CD4-positive, alpha-beta T cell treated with Interleukin-6 for 4 hours (primary cell): ENCODE measurements at regions not wholly inside any gene's neighbourhood (a gene's known extent, or its start where the extent isn't known, plus 50 kb on each side); places are given as distances from the start of the nearest gene placed in this dataset.
"Not testable (repeated sequence)": the region's sequence is repeated elsewhere in the genome, so short reads cannot be mapped to it uniquely, and the experiment has no call there.

Source experiments
- DNase-seq: peaks from one replicate; pipeline ENCODE4 v3.0.0-alpha.2; 2020; ENCODE audit warnings: mixed read lengths

DNA sequence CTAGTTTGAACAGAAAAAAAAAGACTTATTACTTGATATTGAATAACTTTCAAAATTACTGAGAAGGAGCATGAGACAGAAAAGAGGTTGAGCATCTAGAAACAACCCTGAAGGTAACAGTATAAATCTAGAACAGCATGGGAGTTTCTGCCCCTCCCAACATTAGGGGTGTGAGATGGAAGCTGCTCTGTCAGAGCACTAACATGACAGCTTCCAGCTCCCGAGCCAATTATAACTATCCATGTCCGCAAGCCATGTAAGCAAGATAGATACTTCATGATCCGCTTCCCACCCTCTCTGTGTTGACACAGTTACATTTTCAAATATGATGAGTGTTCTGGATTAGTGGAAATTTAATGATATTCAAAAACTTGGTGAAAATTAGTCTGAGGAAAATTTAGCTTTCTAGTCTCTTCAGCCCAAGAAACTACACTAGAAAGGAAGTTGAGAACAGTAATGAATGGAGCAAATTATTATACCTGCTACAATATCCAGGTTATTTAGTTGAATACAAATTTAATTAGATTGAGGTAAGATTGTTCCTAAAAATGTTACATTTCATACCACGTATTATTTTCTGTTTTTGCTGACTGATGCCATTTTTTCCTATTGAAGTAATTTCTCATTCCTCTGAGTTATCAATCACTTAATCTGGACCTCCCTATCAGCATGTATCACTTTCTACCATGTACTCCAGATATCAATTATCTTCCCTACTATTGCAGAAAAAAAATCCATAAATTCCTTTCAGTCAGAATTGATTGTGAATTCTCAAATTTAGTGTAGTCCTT lies 129.3 kb upstream of the SLIT2 start:
- DNase-seq: no peak

DNA sequence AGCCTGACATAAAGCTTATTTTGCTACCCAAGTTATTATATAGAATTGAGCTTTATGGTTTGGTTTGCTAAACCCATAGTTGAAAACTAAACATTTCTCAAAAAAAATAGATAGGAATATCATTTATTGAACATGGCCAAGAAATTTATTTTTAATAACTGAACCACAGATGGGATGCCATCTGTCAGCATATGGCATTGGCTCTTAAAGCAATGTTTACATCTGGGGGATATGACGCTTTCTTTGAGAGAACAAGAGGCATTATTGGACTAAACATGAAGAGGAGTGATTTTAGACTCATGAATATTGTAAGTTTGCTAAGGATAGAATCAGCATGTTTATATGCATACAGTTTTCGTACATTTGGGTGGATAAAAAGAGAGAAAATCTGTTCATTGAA lies 132.6 kb upstream of the SLIT2 start:
- no peak for DNase-seq

DNA sequence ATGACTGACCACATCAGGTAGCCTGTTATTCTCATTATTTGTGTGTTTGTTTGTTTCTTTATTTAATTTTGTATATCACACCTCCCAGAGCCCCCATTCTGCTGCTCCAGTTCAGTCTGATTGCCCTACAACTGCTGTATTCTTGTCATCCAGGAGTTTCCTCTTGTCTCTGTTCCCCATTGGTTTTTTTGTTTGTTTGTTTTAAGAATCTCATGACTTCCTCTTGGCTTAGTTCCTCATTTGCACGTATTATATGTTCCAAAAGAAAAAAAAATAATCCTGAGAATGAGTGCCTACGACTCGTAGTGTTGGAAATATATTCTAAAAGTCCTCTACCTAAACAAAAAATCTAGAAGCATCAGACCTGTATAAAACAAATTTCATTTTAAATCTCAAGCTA lies 142.3 kb upstream of the SLIT2 start:
- no peak for DNase-seq

DNA sequence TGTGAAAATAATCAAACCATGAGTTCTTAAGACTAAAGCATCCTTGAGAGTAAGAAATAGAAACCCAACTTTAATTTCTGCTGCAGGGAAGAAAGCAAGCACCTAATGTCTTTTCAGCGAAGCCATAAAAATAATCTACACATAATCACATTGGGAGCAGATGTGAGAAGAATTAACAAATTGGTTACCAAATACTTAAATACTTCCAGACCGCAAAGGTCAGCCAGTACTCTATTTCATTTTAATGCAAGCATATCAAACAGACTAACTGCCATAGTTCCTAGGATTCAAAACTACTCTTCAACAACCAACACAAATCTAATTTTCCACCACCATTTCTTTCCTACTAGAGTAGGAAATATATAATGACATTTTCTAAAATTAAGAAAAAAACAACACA lies 144.8 kb upstream of the SLIT2 start:
- DNase-seq: no peak

DNA sequence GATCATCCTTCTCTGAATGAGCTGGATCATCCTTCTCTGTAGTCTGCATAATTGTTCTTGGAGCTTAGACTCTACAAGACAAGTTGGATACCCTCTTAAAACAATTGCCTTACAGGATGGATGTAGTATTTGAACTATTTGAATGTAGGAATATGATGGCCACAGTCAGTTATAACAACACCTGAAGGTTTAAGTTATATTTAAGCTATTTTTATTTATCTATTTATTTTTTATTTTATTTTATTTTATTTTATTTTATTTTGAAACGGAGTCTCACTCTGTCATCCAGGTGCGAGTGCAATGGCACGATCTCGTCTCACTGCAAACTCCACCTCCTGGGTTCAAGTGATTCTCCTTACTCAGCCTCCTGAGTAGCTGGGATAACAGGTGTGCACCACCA lies 149.9 kb upstream of the SLIT2 start:
- no peak for DNase-seq

DNA sequence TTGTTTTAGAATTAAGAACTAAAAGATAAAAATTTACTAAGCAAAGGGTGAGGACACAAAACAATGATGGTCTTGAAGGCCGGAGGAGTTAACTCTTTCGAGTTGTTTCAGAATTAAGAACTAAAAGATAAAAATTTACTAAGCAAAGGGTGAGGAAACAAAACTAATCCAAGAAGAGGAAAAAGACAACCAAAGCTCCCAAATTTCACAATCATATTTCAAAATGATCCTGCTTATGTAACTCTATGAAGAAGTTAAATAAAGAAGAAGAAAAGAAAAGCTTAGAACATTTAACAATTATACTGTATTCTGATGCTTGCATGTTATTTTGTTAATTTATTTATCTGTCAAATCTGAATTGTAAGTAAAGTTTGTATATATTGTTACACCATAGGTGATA lies 154.8 kb upstream of the SLIT2 start:
- DNase-seq: no peak

DNA sequence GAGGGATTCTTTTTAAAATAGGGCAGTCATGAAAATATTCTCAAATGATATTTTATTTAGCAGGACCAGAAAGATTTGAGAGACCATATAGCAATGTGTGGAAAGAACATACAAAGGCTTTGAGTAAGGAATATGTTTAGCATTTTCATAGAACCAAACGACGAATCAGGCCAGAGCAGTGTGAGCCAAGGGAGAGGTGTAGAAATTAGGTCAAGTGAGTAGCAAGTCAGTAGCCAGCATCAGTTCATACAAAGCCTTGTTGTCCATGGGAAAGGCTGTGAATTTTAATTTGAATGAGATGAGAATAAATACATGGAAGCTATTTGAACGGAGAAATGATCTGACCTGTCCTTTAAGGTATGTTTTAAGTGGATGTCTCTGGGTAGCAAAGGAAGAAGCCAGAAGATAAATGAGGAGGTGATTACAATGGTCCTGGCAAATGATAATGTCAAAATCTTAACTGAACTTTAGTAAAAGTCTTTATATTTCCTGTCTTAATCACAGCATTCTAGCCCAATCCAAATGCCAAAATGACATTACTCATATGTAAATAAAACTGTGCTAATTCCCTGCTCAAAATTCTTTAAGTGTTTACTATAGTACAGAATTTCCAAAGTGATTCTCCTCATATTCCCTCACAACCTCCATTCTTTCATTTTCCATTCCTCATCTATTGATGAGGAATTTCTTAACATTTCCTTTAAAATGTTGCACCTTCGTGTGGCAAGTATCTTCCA lies 155.7 kb upstream of the SLIT2 start:
- DNase-seq: no peak

DNA sequence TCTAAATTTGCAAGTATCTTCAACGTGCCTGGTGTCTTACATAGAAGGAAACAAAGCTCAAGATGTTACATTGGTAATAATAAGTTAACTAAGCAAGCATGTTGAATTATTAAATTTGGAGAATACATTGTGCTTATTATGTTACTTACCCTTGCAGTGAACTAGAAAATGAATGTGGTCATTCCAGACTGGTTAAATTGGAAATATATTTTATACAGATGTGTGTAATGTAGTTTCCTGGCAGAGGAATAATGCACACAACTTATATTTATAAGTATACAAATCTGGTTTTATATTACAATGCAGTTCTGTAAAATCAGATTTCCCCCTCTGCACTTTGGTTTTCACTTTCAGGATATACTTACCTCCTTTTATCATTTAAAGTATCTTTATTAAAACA lies 159.9 kb upstream of the SLIT2 start:
- no peak for DNase-seq

DNA sequence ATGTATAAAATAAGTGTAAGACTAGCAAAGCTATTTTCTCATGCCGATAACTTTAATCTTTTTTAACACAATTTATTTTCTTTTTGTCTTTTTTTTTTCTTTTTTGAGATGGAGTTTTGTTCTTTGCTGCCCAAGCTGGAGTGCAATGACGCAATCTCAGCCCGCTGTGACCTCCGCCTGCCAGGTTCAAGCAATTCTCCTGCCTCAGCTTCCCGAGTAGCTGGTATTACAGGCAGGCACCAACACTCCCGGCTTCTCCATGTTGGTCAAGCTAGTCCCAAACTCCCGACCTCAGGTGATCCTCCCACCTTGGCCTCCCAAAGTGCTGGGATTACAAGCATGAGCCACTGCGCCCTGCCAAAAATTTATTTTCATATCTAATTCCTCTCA lies 164.2 kb upstream of the SLIT2 start:
- DNase-seq: no peak

DNA sequence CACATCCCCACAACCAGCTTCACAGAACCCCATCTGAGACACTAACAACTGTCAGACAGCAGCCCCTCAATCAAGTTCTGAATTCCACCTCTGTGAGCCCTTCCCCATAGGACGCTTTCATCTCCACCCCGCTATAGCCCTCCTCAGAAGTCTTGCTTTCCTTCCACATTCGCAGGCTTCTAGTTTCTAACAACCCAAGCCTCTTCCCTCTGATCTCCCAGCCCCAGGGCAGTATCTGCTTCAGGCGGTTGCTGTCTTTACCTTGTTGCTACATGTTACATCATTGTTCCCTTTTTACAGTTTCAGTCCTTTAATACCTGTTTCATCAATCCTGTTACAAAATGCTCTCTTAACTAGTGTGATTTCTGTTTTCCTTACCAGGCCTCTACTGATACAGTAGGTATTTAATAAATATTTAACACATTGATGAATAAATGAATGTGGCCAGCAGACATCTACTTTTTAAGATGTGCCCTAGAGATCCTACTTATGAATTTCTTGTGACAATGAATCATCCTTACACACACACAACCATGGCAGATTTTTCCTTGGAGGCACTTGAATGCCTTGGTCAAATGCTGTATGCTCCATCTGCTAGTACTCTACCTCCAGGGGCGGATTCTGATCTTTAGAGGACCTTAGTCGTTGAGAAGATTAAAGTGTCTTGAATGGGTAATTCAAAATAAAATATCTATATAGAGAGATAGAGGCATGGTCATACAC lies 164.7 kb upstream of the SLIT2 start:
- no peak for DNase-seq

DNA sequence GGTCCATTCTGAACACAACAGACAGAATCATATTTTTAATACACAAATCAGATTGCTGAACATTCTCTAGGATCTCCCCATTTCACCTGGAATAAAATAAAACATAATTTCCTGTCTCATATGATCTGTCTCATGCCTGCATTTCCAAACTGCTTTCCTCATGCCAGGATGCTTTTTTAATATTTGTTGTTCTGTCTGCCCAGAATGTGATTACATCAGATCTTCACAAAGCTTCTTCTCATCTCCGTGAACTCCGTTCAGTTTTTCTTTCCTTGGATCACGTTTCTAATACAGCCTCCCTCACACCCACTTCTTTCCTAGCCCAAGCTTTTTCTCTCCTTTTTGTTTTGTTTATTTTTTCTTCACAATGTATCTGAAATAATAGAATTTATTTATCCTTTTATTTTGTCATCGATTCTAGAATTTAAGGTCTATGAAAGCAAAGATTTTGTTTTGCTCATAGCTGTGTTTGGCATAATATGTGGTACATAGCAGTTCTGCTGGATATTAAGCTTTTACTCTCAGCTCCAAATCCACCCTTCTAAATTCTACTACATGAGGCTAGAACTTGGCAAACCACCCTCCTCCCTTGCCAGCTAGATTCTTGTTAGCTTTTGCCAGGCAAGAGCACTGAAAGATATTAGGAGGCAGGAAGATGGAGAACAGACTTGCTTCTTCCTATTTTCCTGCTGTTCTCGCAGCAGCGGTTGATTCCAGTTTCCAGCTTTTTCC lies 165.5 kb upstream of the SLIT2 start:
- no peak for DNase-seq

DNA sequence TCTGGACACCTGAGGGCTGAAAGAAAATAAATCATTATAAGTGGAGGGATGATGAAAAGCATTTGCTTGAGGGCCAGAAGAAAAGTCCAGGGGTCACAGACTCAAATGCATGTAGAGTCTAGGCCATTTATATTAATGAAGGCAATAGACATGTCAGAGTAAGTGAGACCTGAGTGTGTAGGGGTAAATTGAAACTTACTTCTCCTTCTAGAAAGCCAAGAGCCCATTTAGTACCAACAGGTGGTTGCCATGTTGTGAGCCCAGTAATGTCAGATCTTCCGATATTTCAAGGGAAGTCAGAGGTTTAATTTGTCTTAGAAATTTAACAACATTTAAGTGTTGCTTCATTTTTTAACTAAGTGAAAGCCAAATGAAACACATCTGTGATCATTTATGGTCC lies 166.1 kb upstream of the SLIT2 start:
- no peak for DNase-seq

DNA sequence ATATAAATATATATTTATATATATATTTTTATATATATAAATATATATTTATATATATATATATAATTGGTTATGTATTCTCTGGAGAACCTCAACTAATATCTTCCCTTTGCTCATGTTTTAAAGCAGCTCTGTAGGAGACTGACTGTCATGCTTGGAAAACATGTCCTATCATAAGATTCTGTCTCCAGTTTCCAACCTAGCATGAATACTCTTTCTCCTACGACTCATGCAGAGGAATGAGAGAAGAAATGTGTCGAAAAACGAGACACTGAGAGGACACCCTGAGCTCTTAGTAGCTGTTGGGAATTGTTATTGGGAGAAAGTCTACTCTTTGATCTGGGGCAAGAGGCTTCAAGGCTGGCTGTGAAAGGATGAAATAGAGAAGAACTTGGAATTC lies 166.5 kb upstream of the SLIT2 start:
- DNase-seq: no peak

DNA sequence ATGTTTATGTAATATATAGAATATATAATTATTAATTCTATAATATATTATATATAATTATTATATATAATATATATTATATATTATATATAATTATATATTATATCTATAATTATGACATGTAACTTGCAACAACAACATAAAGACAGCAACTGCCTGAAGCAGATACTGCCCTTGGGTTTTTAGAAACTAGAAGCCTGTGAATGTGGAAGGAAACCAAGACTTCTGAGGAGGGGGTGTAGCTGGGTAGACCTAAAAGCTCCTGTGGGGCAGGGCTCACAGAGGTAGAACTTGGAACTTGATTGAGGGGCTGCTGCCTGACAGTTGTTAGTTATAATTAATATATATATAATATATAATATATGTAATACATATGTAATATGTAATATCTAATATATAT lies 167.2 kb upstream of the SLIT2 start:
- DNase-seq: no peak

DNA sequence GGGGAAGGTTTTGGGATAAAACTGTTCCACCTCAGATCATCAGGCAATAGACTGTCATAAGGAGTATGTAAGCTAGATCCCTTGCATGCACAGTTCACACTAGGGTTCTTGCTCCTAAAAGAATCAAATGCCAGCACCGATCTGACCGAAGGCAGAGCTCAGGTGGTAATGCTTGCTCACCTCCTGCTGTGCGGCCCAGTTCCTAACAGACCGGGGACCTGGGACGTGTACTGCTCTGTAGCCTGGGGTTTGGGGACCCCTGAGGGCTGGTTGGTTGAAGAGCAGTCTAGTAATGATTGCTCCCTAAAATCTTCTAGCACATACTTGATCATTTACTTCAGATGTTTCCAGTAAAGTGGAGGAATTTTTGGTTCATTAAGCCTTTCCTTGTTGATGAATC lies 173.1 kb upstream of the SLIT2 start:
- no peak for DNase-seq

DNA sequence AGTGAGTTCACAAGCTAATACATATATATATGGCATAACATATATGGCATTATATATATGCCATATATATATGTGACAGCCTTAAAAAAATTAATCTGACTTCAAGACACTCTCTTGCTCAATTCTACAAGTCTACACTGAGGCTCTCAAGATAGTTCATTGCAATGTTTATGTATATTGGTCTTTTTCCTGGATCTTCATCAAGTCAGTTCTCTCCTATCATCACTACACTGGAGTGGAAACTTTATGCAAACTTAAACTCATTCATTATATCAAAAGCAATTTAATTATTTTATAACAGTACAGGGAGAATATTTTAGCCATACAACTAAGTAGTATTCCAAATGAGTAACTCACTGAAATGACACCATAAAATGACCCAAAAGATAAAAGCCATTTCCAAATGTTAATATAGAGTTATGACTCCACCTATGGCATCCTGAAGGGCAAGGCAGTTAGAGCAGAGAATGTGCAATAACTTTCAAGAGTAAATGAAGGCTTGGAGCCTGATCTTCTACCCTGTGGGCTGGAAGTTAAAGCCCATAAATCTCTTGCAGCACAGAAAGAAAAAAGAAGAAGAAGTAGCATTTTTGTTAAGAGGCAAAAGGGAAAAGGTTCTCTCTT lies 176.3 kb upstream of the SLIT2 start:
- no peak for DNase-seq

DNA sequence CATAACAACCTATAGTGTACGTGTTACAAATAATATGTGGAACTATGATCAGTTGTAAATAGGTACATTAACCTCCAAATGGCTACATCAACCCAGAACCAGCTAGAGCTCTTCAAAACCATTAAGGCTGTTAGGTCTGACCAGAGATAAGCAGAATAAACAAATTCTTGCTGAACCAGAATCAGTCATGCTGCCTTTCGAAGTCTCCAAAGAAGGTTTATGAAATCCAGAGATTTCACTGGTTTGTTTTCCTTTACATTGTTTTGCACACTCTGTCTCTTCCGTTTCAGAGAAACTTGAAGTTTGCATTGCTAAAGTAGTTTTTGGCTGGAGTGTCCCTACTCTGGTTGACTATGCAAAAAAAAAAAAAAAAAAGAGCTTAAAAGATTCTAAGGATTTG lies 177.3 kb upstream of the SLIT2 start:
- no peak for DNase-seq

DNA sequence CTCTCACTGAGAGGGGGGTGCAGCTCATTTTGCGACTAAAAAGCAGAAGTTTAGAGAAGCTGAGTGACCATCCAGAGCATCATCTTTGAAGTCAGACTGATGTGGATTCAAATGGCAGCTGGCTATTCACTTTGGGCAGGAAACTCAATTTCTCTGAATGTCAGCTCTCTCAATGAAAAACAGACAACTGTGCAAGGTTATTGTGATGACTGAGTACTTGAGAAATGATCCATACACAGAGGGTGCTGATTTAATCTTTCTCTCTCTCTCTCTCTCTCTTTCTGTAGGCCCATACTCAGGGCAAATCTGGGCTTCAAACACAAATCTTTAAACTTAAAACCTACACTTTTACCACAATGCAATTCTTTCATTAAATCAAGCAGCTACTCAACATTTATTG lies 185.8 kb upstream of the SLIT2 start:
- DNase-seq: no peak

DNA sequence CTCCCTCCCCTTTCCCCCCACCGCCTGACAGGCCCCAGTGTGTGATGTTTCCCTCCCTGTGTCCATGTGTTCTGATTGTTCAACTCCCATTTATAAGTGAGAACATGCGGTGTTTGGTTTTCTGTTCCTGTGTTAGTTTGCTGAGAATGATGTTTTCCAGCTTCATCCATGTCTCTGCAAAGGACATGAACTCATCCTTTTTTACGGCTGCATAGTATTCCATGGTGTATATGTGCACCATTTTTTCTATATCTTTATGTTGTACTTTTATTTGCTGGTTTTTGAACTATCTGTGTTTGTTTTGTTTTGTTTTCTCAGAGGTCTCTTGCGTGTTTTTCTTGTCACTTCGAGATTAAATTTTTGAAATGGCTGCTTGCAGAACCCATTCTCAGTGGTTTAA lies 188.8 kb upstream of the SLIT2 start:
- DNase-seq: not testable (repeated sequence)

DNA sequence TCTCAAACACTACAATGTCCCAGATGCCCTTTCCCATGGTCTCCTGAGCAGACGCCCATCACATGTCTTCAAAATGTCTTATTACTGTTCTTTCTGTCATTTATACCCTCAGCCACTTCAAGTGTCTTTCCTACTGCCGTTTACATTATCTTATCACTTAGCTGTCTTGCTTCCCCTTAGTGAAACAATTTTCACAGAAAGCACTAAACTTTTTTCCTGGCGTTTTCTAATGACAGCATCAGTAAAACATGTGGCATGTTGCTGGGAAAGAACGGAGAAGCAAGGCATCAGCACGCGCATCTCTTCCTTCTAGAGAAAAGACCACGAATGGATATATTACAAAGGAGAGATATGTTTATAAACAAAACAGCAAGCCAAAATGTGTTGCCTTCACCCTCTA lies 189.7 kb upstream of the SLIT2 start:
- DNase-seq: no peak

DNA sequence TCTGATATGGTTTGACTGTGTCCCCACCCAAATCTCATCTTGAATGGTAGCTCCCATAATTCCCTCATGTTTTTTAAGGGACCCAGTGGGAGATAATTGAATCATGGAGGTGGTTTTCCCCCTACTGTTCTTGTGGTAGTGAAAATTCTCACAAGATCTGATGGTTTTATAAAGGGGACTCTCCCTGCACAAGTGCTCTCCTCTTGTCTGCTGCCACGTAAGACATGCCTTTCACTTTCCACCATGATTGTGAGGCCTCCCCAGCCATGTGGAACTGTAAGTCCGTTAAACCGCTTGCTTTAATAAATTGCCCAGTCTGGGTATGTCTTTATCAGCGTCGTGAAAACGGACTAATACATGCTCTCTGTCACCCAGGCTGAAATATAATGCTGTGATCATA lies 200.9 kb upstream of the SLIT2 start:
- DNase-seq: no peak

DNA sequence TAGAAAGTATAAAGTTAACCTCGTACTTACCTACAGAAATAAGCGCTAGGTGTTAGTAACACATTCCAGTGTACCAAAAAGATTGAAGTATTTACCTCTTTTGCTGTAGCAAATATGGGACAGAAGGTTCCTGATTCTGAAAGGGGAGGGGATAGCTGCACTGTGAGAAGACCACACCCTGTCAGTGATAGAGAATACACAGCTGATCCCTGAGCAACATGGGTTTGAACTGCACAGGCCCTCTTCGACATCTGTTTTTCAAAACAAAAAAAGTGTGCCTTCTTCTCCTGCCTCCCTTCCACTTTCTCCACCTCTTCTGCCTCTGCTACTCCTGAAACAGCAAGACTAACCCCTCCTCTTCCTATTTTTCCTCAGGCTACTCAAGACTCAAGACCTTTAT lies 201.8 kb upstream of the SLIT2 start:
- DNase-seq: no peak
